GM13976 (cell line): ENCODE measurements at regions not wholly inside any gene's neighbourhood (a gene's known extent, or its start where the extent isn't known, plus 50 kb on each side); places are given as distances from the start of the nearest gene placed in this dataset.

ENCODE experiments used
- DNase-seq: peaks from one replicate; pipeline ENCODE4 v3.0.0; 2012; ENCODE audit warnings: low spot score
- CTCF ChIP-seq: IDR thresholded peaks from 2 replicates; pipeline ENCODE4 v1.5.1; 2012; ENCODE audit warnings: borderline replicate concordance, mild to moderate bottlenecking; ENCODE audit not compliant: insufficient read depth; ENCODE audit errors: extremely low read depth, missing control alignments, control extremely low read depth
- in situ Hi-C: fragments of 300-500 bp; cut with MboI; formaldehyde crosslinking; loops from one replicate; pipeline ENCODE4 v1.12.0; 2022; ENCODE audit warnings: low sequenced_read_pairs, mixed read lengths, inconsistent platforms; ENCODE audit not compliant: unreplicated experiment

- DNase-seq: no peak
- TF ChIP-seq CTCF: no peak
- in situ Hi-C loops: no loop called here
Observed at GRCh38 chr10:118412932-118413331, 70.8 kb upstream of the FAM204A start.

GRCh38 chr10:118412132-118412760 is 70.1 kb upstream of the FAM204A start:
- in situ Hi-C loops: no loop called here
- TF ChIP-seq CTCF: no peak
- no peak for DNase-seq

GRCh38 chr10:118409295-118409694 is 67.2 kb upstream of the FAM204A start:
- in situ Hi-C loops: no loop called here
- no peak for DNase-seq
- TF ChIP-seq CTCF: no peak

GRCh38 chr10:118408181-118408580 is 66.1 kb upstream of the FAM204A start:
- no peak for DNase-seq
- in situ Hi-C loops: no loop called here
- TF ChIP-seq CTCF: no peak

- DNase-seq: no peak
- in situ Hi-C loops: no loop called here
- no peak for TF ChIP-seq CTCF
Observed at GRCh38 chr10:118407777-118408176, 65.7 kb upstream of the FAM204A start.

GRCh38 chr10:118407026-118407425 is 64.9 kb upstream of the FAM204A start:
- no peak for TF ChIP-seq CTCF
- DNase-seq: no peak
- in situ Hi-C loops: no loop called here
